T-cell (primary cell): ENCODE measurements at regions not wholly inside any gene's neighbourhood (a gene's known extent, or its start where the extent isn't known, plus 50 kb on each side); places are given as distances from the start of the nearest gene placed in this dataset.

Experiments used
- ATAC-seq, 4 experiments: fragments of 200-7000 bp in 3 of 4; fragments of 150-1000 bp in 1 of 4; cut with Tn5 transposase; replicated peaks in 1 of 4; 1 replicate in 3 of 4; 2 replicates in 1 of 4; pipeline ENCODE4 v1.10.0; 2021; ENCODE audit warnings: moderate library complexity in 3 of 4, mild to moderate bottlenecking in 2 of 4, moderate number of reproducible peaks in 1 of 4
- CTCF ChIA-PET, 2 donors: fragments of 300-600 bp; sonication (Branson Sonifier 250); formaldehyde crosslinking; loops; one replicate each; lab custom pipeline; 2022; ENCODE audit warnings: antibody characterized with exemption in 2 of 2; lab: Charles Lee
- POLR2A ChIA-PET, 2 donors: fragments of 300-600 bp; sonication (Branson Sonifier 250); formaldehyde crosslinking; loops; one replicate each; lab custom pipeline; 2022; ENCODE audit warnings: antibody characterized with exemption in 2 of 2; lab: Charles Lee
- DNase-seq, 35 experiments: peaks; one replicate each; pipeline versions ENCODE4 v3.0.0 to v3.0.0-alpha.2; 2013 to 2023
- H3K27ac ChIP-seq: one replicate; pipeline ENCODE4 v1.5.1; 2013; ENCODE audit warnings: low read length
- H3K27me3 ChIP-seq, 2 experiments: replicated peaks in 1 of 2; 1 replicate in 1 of 2; 2 replicates in 1 of 2; pipeline versions ENCODE4 v1.6.1 to v1.7.0; 2013; ENCODE audit warnings: low read length in 1 of 2, mixed read lengths in 1 of 2; ENCODE audit not compliant: control insufficient read depth in 2 of 2, insufficient read depth in 2 of 2; ENCODE audit errors: extremely low read depth in 1 of 2
- H3K36me3 ChIP-seq, 2 donors: 1 replicate in 1 of 2; 2 replicates in 1 of 2; pipeline versions ENCODE4 v1.6.1 to v1.7.0; 2013; ENCODE audit warnings: low read length in 1 of 2; ENCODE audit not compliant: control insufficient read depth in 2 of 2, insufficient read depth in 1 of 2; ENCODE audit errors: extremely low read depth in 1 of 2
- H3K4me1 ChIP-seq, 2 experiments: 1 replicate in 1 of 2; 2 replicates in 1 of 2; pipeline versions ENCODE4 v1.6.1 to v1.7.0; 2013; ENCODE audit warnings: low read length in 2 of 2, mixed read lengths in 1 of 2; ENCODE audit not compliant: insufficient read depth in 2 of 2, control insufficient read depth in 1 of 2; ENCODE audit errors: extremely low read depth in 1 of 2
- H3K4me3 ChIP-seq, 2 donors: 1 replicate in 1 of 2; 2 replicates in 1 of 2; pipeline versions ENCODE4 v1.5.1 to v1.7.0; 2013; ENCODE audit warnings: mild to moderate bottlenecking in 2 of 2, low read length in 1 of 2, moderate library complexity in 1 of 2; ENCODE audit not compliant: control insufficient read depth in 1 of 2; ENCODE audit errors: extremely low read depth in 1 of 2
- H3K9me3 ChIP-seq: 2 replicates; pipeline ENCODE4 v1.7.0; 2013
- H3K27ac Mint-ChIP-seq, 2 donors: one replicate each; pipeline ENCODE4 v1.8.0; 2020 to 2021; ENCODE audit warnings: mild to moderate bottlenecking in 2 of 2, mixed read lengths in 2 of 2
- H3K27me3 Mint-ChIP-seq, 2 donors: one replicate each; pipeline ENCODE4 v1.8.0; 2021 to 2022; ENCODE audit warnings: mixed read lengths in 2 of 2
- H3K36me3 Mint-ChIP-seq: one replicate; pipeline ENCODE4 v1.8.0; 2021; ENCODE audit warnings: mixed read lengths
- H3K4me1 Mint-ChIP-seq, 3 donors: one replicate each; pipeline ENCODE4 v1.8.0; 2020 to 2022; ENCODE audit warnings: mixed read lengths in 3 of 3, mild to moderate bottlenecking in 1 of 3
- H3K4me3 Mint-ChIP-seq, 3 donors: one replicate each; pipeline ENCODE4 v1.8.0; 2020 to 2022; ENCODE audit warnings: mild to moderate bottlenecking in 3 of 3, mixed read lengths in 3 of 3, moderate library complexity in 3 of 3
- H3K9me3 Mint-ChIP-seq, 3 donors: one replicate each; pipeline ENCODE4 v1.8.0; 2020 to 2022; ENCODE audit warnings: mixed read lengths in 3 of 3
- WGBS: methylation state at CpG from one replicate; pipeline ENCODE4 v1.1.5; 2013; ENCODE audit warnings: missing lambda C conversion rate; ENCODE audit not compliant: insufficient coverage; 5-methylcytosine and 5-hydroxymethylcytosine counted together

DNA sequence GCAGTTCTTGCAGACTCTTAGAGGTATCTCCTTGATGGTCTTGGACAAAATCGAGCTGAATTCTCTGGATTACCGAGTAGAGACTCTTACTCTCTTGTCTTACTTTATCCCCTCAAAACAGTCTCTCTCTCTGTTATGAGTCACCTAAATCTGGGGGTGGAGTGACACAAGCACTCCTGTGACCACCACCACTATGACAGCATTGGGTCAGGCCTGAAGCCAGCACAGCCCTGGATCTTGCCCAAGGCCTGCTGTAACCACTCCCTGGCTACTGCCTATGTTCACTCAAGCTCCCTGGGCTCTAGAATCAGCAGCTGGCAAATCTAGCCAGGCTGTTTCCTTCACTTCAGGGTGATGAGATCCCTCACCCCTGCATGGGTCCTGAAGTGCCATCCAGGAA, 662.5 kb downstream of the LUZP2 start:
- Mint-ChIP-seq H3K27me3 (no peaks in the 10 kb centered on the region), H3K27ac (no peak overlapping the region), H3K4me3 (no peak overlapping the region), H3K36me3 (no peaks in the 10 kb centered on the region), H3K4me1 (no peaks in the 10 kb centered on the region), H3K9me3 (peaks cover 15 to 40% (median 21%) of the 10 kb centered on the region in 3 donors)
- Histone ChIP-seq H3K4me1 (no peaks in the 10 kb centered on the region), H3K36me3 (no peaks in the 10 kb centered on the region), H3K27me3 (no peaks in the 10 kb centered on the region), H3K4me3 (no peak overlapping the region), H3K9me3 (no peaks in the 10 kb centered on the region), H3K27ac (no peak overlapping the region)
- ChIA-PET POLR2A (no interaction called here), CTCF (no interaction called here)
- WGBS: 79% methylated on average over 2 of the region's 2 CpGs
- DNase-seq: no peak
- no peak for ATAC-seq

GRCh38 chr11:25163421-25163820, 666.6 kb downstream of the LUZP2 start:
- DNase-seq: no peak

GRCh38 chr11:25180187-25180586, 683.3 kb downstream of the LUZP2 start:
- no CpG with 5 or more reads among the region's 1 CpG for WGBS
- DNase-seq (no peak), ATAC-seq (no peak)
- Histone ChIP-seq H3K27ac (no peak overlapping the region), H3K9me3 (peaks cover 5% of the 10 kb centered on the region), H3K27me3 (no peaks in the 10 kb centered on the region), H3K4me1 (no peaks in the 10 kb centered on the region), H3K36me3 (no peaks in the 10 kb centered on the region), H3K4me3 (no peak overlapping the region)
- peaks cover 16 to 33% (median 18%) of the 10 kb centered on the region in 3 donors for H3K9me3 Mint-ChIP-seq
- H3K4me3 Mint-ChIP-seq: no peak overlapping the region
- H3K4me1 Mint-ChIP-seq: no peaks in the 10 kb centered on the region
- H3K27me3 Mint-ChIP-seq: no peaks in the 10 kb centered on the region
- H3K36me3 Mint-ChIP-seq: no peaks in the 10 kb centered on the region
- ChIA-PET POLR2A (no interaction called here), CTCF (no interaction called here)
- no peak overlapping the region for H3K27ac Mint-ChIP-seq

More at GRCh38 chr11:25163421-25163820, 666.6 kb downstream of the LUZP2 start:
- Histone ChIP-seq H3K9me3 (no peaks in the 10 kb centered on the region), H3K4me1 (no peaks in the 10 kb centered on the region), H3K36me3 (no peaks in the 10 kb centered on the region), H3K4me3 (no peak overlapping the region), H3K27ac (no peak overlapping the region), H3K27me3 (no peaks in the 10 kb centered on the region)
- ChIA-PET CTCF (no interaction called here), POLR2A (no interaction called here)
- ATAC-seq: no peak
- Mint-ChIP-seq H3K9me3 (peaks cover 9 to 20% (median 16%) of the 10 kb centered on the region in 3 donors), H3K36me3 (no peaks in the 10 kb centered on the region), H3K27ac (no peak overlapping the region), H3K4me1 (no peaks in the 10 kb centered on the region), H3K27me3 (no peaks in the 10 kb centered on the region), H3K4me3 (no peak overlapping the region)

GRCh38 chr11:25183411-25183810, 686.6 kb downstream of the LUZP2 start:
- WGBS: no CpG with 5 or more reads among the region's 1 CpG

DNA sequence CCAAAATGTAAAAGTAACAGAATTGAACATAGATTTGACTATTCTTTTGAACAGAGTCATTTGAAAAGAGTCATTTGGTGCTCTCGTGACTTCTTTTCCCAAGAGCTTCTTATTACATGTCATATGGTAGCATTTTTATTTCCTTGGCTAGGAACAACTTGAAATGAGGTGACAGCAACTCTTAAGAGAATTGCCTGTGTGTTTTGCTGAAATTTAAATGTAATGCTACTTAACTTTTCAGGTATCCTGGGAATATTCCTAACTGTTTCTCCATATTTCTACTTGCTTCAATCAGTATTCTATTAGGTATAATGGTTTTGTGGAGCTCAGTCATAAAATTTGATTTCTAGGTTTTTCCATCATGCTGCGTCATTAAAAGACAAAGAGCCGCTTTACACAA, 700.7 kb downstream of the LUZP2 start:
- ATAC-seq (no peak), DNase-seq (no peak)
- H3K27me3 Mint-ChIP-seq: no peaks in the 10 kb centered on the region
- H3K27ac Mint-ChIP-seq: no peak overlapping the region
- Histone ChIP-seq H3K36me3 (no peaks in the 10 kb centered on the region), H3K27ac (no peak overlapping the region), H3K4me3 (no peak overlapping the region), H3K4me1 (no peaks in the 10 kb centered on the region), H3K27me3 (no peaks in the 10 kb centered on the region), H3K9me3 (no peaks in the 10 kb centered on the region)
- no CpG with 5 or more reads among the region's 3 CpGs for WGBS
- no peak overlapping the region for H3K4me3 Mint-ChIP-seq
- H3K9me3 Mint-ChIP-seq: peaks cover 8 to 17% (median 16%) of the 10 kb centered on the region in 3 donors
- ChIA-PET CTCF (no interaction called here), POLR2A (no interaction called here)
- no peaks in the 10 kb centered on the region for H3K4me1 Mint-ChIP-seq
- no peaks in the 10 kb centered on the region for H3K36me3 Mint-ChIP-seq

More at GRCh38 chr11:25183411-25183810, 686.6 kb downstream of the LUZP2 start:
- peaks cover 2% of the 10 kb centered on the region for H3K9me3 ChIP-seq
- ATAC-seq (no peak), DNase-seq (no peak)
- Mint-ChIP-seq H3K4me3 (no peak overlapping the region), H3K4me1 (no peaks in the 10 kb centered on the region), H3K27me3 (no peaks in the 10 kb centered on the region), H3K36me3 (no peaks in the 10 kb centered on the region), H3K27ac (no peak overlapping the region), H3K9me3 (peaks cover 8 to 21% (median 11%) of the 10 kb centered on the region in 3 donors)
- no peaks in the 10 kb centered on the region for H3K4me1 ChIP-seq
- ChIA-PET POLR2A (no interaction called here), CTCF (no interaction called here)
- H3K4me3 ChIP-seq: no peak overlapping the region
- H3K27me3 ChIP-seq: no peaks in the 10 kb centered on the region
- no peak overlapping the region for H3K27ac ChIP-seq
- H3K36me3 ChIP-seq: no peaks in the 10 kb centered on the region

DNA sequence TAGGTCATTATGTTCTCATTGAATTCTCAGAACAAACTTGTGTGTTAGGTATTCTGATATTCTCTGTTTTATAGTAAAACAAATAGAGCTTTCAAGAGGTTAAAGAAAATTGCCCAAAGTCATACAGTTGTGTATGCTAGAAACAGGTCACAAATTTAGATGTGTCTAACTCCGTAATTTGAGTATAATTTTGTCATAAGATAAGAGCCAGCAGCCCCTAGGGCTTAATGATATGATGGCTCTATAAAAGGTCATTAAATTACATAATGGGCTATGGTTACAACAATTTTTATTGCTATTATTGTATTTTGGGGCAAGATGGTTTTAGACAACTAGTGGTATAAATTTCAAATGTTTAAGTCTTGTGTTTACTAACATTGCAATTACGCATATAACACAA, 701.9 kb downstream of the LUZP2 start:
- Histone ChIP-seq H3K36me3 (no peaks in the 10 kb centered on the region), H3K4me1 (no peaks in the 10 kb centered on the region), H3K4me3 (no peak overlapping the region), H3K27ac (no peak overlapping the region), H3K9me3 (no peaks in the 10 kb centered on the region), H3K27me3 (no peaks in the 10 kb centered on the region)
- WGBS: 57% methylated on average over 1 of the region's 2 CpGs
- DNase-seq: no peak
- ChIA-PET POLR2A (no interaction called here), CTCF (no interaction called here)
- Mint-ChIP-seq H3K4me1 (no peaks in the 10 kb centered on the region), H3K9me3 (peaks cover 8 to 24% (median 21%) of the 10 kb centered on the region in 3 donors), H3K4me3 (no peak overlapping the region), H3K27me3 (no peaks in the 10 kb centered on the region), H3K36me3 (no peaks in the 10 kb centered on the region), H3K27ac (no peak overlapping the region)
- no peak for ATAC-seq

DNA sequence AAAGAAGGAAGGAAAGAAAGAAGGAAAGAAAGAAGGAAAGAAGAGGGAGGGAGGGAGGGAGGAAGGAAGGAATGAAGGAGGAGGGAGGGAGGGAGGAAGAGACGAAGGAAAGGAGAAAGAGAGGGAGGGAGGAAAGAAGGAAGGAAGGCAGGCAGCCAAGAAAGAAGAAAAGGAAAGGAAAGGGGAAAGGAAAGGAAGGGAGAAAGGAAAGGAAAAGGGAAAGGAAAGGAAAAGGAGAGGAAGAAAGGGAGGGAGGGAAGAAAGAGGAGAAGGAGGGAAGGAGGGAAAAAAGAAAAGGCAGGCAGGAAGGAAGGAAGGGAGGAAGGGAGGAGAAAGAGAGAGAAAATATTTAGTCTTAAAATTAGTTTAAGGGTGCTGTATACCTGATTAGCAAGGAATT, 704.1 kb downstream of the LUZP2 start:
- Histone ChIP-seq H3K4me1 (no peaks in the 10 kb centered on the region), H3K36me3 (no peaks in the 10 kb centered on the region), H3K27ac (no peak overlapping the region), H3K27me3 (no peaks in the 10 kb centered on the region), H3K4me3 (no peak overlapping the region), H3K9me3 (no peaks in the 10 kb centered on the region)
- ATAC-seq (no peak), DNase-seq (no peak)
- Mint-ChIP-seq H3K9me3 (peaks cover 8 to 31% (median 23%) of the 10 kb centered on the region in 3 donors), H3K36me3 (no peaks in the 10 kb centered on the region), H3K27me3 (no peaks in the 10 kb centered on the region), H3K27ac (no peak overlapping the region), H3K4me3 (no peak overlapping the region), H3K4me1 (no peaks in the 10 kb centered on the region)
- WGBS: 62% methylated on average over 1 of the region's 1 CpG
- ChIA-PET POLR2A (no interaction called here), CTCF (no interaction called here)
